NCI-H345 (cell line): ENCODE measurements at regions not wholly inside any gene's neighbourhood (a gene's known extent, or its start where the extent isn't known, plus 50 kb on each side); places are given as distances from the start of the nearest gene placed in this dataset.
"Not testable (repeated sequence)": the region's sequence is repeated elsewhere in the genome, so short reads cannot be mapped to it uniquely, and the experiment has no call there.

Experiments used
- DNase-seq: peaks from one replicate; lab custom pipeline; 2025; lab: John Stamatoyannopoulos, UW

GRCh38 chr3:13248640-13249039 is 171.5 kb downstream of the NUP210 start:
- no peak for DNase-seq

- DNase-seq: no peak
Measured at GRCh38 chr3:13245615-13245978, 172.4 kb upstream of the IQSEC1 start.

GRCh38 chr3:13243586-13243985 is 170.4 kb upstream of the IQSEC1 start:
- DNase-seq: no peak

- no peak for DNase-seq
Measured at GRCh38 chr3:13242364-13242737, 169.1 kb upstream of the IQSEC1 start.

GRCh38 chr3:13241621-13242363 is 168.6 kb upstream of the IQSEC1 start:
- DNase-seq: no peak

GRCh38 chr3:13240928-13241618 is 167.8 kb upstream of the IQSEC1 start:
- DNase-seq: no peak

GRCh38 chr3:13239467-13239760 is 166.2 kb upstream of the IQSEC1 start:
- no peak for DNase-seq

GRCh38 chr3:13238687-13239466 is 165.6 kb upstream of the IQSEC1 start:
- DNase-seq: no peak

GRCh38 chr3:13237776-13238490 is 164.7 kb upstream of the IQSEC1 start:
- DNase-seq: no peak

GRCh38 chr3:13236557-13237173 is 163.4 kb upstream of the IQSEC1 start:
- DNase-seq: peak; percentile 60

- DNase-seq: peak; percentile 81
Measured at GRCh38 chr3:13235897-13236296, 162.7 kb upstream of the IQSEC1 start.

- DNase-seq: peak; percentile 57
Measured at GRCh38 chr3:13235079-13235478, 161.8 kb upstream of the IQSEC1 start.

- DNase-seq: no peak
Measured at GRCh38 chr3:13234666-13235065, 161.4 kb upstream of the IQSEC1 start.

GRCh38 chr3:13233487-13234485 is 160.6 kb upstream of the IQSEC1 start:
- DNase-seq: no peak

GRCh38 chr3:13231781-13232666 is 158.8 kb upstream of the IQSEC1 start:
- DNase-seq: no peak

GRCh38 chr3:13229273-13229949 is 156.2 kb upstream of the IQSEC1 start:
- DNase-seq: peak; percentile 37

GRCh38 chr3:13228584-13228983 is 155.4 kb upstream of the IQSEC1 start:
- no peak for DNase-seq

GRCh38 chr3:13228169-13228568 is 154.9 kb upstream of the IQSEC1 start:
- not testable (repeated sequence) for DNase-seq
